ENCODE measurements at regions not wholly inside any gene's neighbourhood (a gene's known extent, or its start where the extent isn't known, plus 50 kb on each side); places are given as distances from the start of the nearest gene placed in this dataset.

GRCh38 chr11:29801561-29801960 is 215.3 kb downstream of the KCNA4 start:
- Histone ChIP-seq H3K27me3 (ENCODE audit: control insufficient read depth in 1 of 2, insufficient read depth in 2 of 2, low read length in 2 of 2) (no peaks in the 10 kb centered on the region), H3K4me3 (ENCODE audit: low read depth in 1 of 2, low read length in 2 of 2) (no peak overlapping the region), H3K27ac (ENCODE audit: low read depth in 2 of 2, low read length in 1 of 2) (no peak overlapping the region), H3K9me3 (ENCODE audit: control insufficient read depth in 2 of 2, insufficient read depth in 1 of 2, low read depth in 1 of 2, low read length in 1 of 2) (no peaks in the 10 kb centered on the region), H3K36me3 (ENCODE audit: control insufficient read depth in 2 of 2, insufficient read depth in 2 of 2, low read length in 1 of 2) (no peaks in the 10 kb centered on the region), H3K4me1 (ENCODE audit: control insufficient read depth in 2 of 2, insufficient read depth in 2 of 2, low read length in 1 of 2) (no peaks in the 10 kb centered on the region)
- 63 to 70% methylated on average over 1 of the region's 1 CpG for WGBS, 2 donors

DNA sequence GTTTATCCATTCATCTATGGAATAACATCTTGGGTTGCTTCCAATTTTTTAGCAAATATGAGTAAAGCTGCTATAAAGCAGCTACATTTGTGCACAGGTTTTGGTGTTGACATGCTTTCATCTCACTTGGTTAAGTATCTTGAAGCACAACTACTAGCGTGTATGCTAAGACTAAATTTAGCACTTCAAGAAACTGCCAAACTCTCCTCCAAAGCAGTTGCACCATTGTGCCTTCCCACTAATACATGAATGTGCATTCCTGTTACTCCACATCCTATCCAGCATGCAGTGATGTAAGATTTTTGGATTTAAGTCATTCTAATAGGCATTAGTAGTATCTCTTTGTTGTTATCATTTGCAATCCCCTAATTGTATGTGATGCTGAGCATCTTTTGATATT is 230.7 kb downstream of the KCNA4 start:
- no peaks in the 10 kb centered on the region for H3K27me3 ChIP-seq (ENCODE audit: control insufficient read depth in 1 of 2, insufficient read depth in 2 of 2, low read length in 2 of 2)
- H3K4me1 ChIP-seq (ENCODE audit: control insufficient read depth in 2 of 2, insufficient read depth in 2 of 2, low read length in 1 of 2), result no peaks in the 10 kb centered on the region
- no peaks in the 10 kb centered on the region for H3K36me3 ChIP-seq (ENCODE audit: control insufficient read depth in 2 of 2, insufficient read depth in 2 of 2, low read length in 1 of 2)
- H3K9me3 ChIP-seq (ENCODE audit: control insufficient read depth in 2 of 2, insufficient read depth in 1 of 2, low read depth in 1 of 2, low read length in 1 of 2), result no peaks in the 10 kb centered on the region
- no peak overlapping the region for H3K27ac ChIP-seq (ENCODE audit: low read depth in 2 of 2, low read length in 1 of 2)
- WGBS, 2 donors, result 83 to 93% methylated on average over 1 of the region's 1 CpG
- H3K4me3 ChIP-seq (ENCODE audit: low read depth in 1 of 2, low read length in 2 of 2), result no peak overlapping the region

DNA sequence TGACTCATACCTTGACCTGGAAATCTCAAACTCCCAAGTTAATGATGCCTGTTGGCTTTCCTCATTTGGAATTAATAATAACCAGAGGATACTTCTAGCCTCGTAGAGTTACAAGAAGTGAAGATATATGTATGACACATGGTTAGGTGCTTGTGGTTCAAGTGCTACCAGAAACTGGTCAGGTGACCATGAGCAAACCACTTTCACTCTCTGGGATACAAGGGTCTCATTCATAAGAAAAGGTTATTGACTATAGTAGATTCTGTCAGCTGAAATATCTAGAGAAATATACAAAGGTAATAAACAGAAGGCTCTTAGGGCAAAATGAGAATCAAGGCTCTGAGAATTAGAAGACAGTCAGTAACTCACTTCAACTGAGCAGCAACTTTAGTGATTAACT is 233.3 kb downstream of the KCNA4 start:
- H3K4me1 ChIP-seq (ENCODE audit: control insufficient read depth in 2 of 2, insufficient read depth in 2 of 2, low read length in 1 of 2), result no peaks in the 10 kb centered on the region
- H3K4me3 ChIP-seq (ENCODE audit: low read depth in 1 of 2, low read length in 2 of 2), result no peak overlapping the region
- H3K9me3 ChIP-seq (ENCODE audit: control insufficient read depth in 2 of 2, insufficient read depth in 1 of 2, low read depth in 1 of 2, low read length in 1 of 2), result no peaks in the 10 kb centered on the region
- no peaks in the 10 kb centered on the region for H3K27me3 ChIP-seq (ENCODE audit: control insufficient read depth in 1 of 2, insufficient read depth in 2 of 2, low read length in 2 of 2)
- no peaks in the 10 kb centered on the region for H3K36me3 ChIP-seq (ENCODE audit: control insufficient read depth in 2 of 2, insufficient read depth in 2 of 2, low read length in 1 of 2)
- WGBS, 2 donors, result 53 to 55% methylated on average over 1 of the region's 1 CpG
- H3K27ac ChIP-seq (ENCODE audit: low read depth in 2 of 2, low read length in 1 of 2), result no peak overlapping the region

DNA sequence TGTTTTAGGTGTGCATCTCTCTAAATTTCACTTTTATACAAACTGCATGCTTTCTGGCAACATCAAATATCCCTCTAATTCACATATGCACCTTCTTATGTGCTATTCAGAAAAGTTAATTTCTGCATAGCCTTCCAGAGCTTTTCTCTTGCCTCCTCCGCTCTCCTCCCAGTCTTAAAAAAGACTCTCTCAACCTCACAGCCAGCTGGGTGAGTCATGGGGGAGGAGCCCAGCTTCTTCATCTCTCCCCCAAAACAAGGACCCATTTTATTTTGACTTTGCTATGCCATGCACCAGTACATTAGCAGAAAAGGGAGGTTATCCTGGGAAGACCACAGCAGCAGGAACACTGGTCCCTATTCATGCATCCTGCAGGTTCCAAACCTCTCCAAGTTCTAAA is 234.4 kb downstream of the KCNA4 start:
- no peaks in the 10 kb centered on the region for H3K9me3 ChIP-seq (ENCODE audit: control insufficient read depth in 2 of 2, insufficient read depth in 1 of 2, low read depth in 1 of 2, low read length in 1 of 2)
- H3K27ac ChIP-seq (ENCODE audit: low read depth in 2 of 2, low read length in 1 of 2), result no peak overlapping the region
- H3K27me3 ChIP-seq (ENCODE audit: control insufficient read depth in 1 of 2, insufficient read depth in 2 of 2, low read length in 2 of 2), result no peaks in the 10 kb centered on the region
- no peak overlapping the region for H3K4me3 ChIP-seq (ENCODE audit: low read depth in 1 of 2, low read length in 2 of 2)
- no peaks in the 10 kb centered on the region for H3K36me3 ChIP-seq (ENCODE audit: control insufficient read depth in 2 of 2, insufficient read depth in 2 of 2, low read length in 1 of 2)
- WGBS, 2 donors, result 88 to 94% methylated on average over 1 of the region's 1 CpG
- no peaks in the 10 kb centered on the region for H3K4me1 ChIP-seq (ENCODE audit: control insufficient read depth in 2 of 2, insufficient read depth in 2 of 2, low read length in 1 of 2)

DNA sequence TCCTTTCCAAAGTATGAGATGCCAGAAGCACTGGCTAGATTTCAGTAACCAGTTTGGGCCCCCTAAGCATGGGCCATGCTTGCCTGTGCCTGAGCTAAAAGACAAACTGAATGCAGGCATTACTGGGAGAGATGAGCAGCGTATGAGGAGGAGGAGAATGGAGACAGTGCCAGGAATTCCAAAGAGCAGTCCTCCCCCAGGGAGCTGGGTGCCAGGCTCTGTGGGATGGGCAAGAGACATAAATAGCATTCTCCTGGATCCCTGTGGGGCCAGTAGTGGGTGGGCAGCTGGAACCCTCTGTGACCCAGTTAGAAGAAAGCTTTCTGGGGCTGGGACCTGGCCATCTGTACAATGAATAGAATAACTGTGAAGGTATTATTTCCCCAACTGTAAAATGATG is 235.6 kb downstream of the KCNA4 start:
- Histone ChIP-seq H3K4me1 (ENCODE audit: control insufficient read depth in 2 of 2, insufficient read depth in 2 of 2, low read length in 1 of 2) (no peaks in the 10 kb centered on the region), H3K36me3 (ENCODE audit: control insufficient read depth in 2 of 2, insufficient read depth in 2 of 2, low read length in 1 of 2) (no peaks in the 10 kb centered on the region), H3K4me3 (ENCODE audit: low read depth in 1 of 2, low read length in 2 of 2) (no peak overlapping the region), H3K27me3 (ENCODE audit: control insufficient read depth in 1 of 2, insufficient read depth in 2 of 2, low read length in 2 of 2) (no peaks in the 10 kb centered on the region), H3K27ac (ENCODE audit: low read depth in 2 of 2, low read length in 1 of 2) (no peak overlapping the region), H3K9me3 (ENCODE audit: control insufficient read depth in 2 of 2, insufficient read depth in 1 of 2, low read depth in 1 of 2, low read length in 1 of 2) (no peaks in the 10 kb centered on the region)
- 70 to 77% methylated on average over 1 of the region's 1 CpG for WGBS, 2 donors

GRCh38 chr11:29780756-29781155 is 236.1 kb downstream of the KCNA4 start:
- 66 to 78% methylated on average over 7 of the region's 7 CpGs for WGBS, 2 donors
- no peaks in the 10 kb centered on the region for H3K36me3 ChIP-seq (ENCODE audit: control insufficient read depth in 2 of 2, insufficient read depth in 2 of 2, low read length in 1 of 2)
- no peaks in the 10 kb centered on the region for H3K27me3 ChIP-seq (ENCODE audit: control insufficient read depth in 1 of 2, insufficient read depth in 2 of 2, low read length in 2 of 2)
- no peaks in the 10 kb centered on the region for H3K9me3 ChIP-seq (ENCODE audit: control insufficient read depth in 2 of 2, insufficient read depth in 1 of 2, low read depth in 1 of 2, low read length in 1 of 2)
- no peak overlapping the region for H3K4me3 ChIP-seq (ENCODE audit: low read depth in 1 of 2, low read length in 2 of 2)
- H3K4me1 ChIP-seq (ENCODE audit: control insufficient read depth in 2 of 2, insufficient read depth in 2 of 2, low read length in 1 of 2), result no peaks in the 10 kb centered on the region
- H3K27ac ChIP-seq (ENCODE audit: low read depth in 2 of 2, low read length in 1 of 2), result no peak overlapping the region

- no peaks in the 10 kb centered on the region for H3K27me3 ChIP-seq (ENCODE audit: control insufficient read depth in 1 of 2, insufficient read depth in 2 of 2, low read length in 2 of 2)
- 67 to 79% methylated on average over 4 of the region's 4 CpGs for WGBS, 2 donors
- no peaks in the 10 kb centered on the region for H3K36me3 ChIP-seq (ENCODE audit: control insufficient read depth in 2 of 2, insufficient read depth in 2 of 2, low read length in 1 of 2)
- H3K4me3 ChIP-seq (ENCODE audit: low read depth in 1 of 2, low read length in 2 of 2), result no peak overlapping the region
- H3K4me1 ChIP-seq (ENCODE audit: control insufficient read depth in 2 of 2, insufficient read depth in 2 of 2, low read length in 1 of 2), result no peaks in the 10 kb centered on the region
- no peaks in the 10 kb centered on the region for H3K9me3 ChIP-seq (ENCODE audit: control insufficient read depth in 2 of 2, insufficient read depth in 1 of 2, low read depth in 1 of 2, low read length in 1 of 2)
- no peak overlapping the region for H3K27ac ChIP-seq (ENCODE audit: low read depth in 2 of 2, low read length in 1 of 2)
Observed at GRCh38 chr11:29773656-29774264, 243.1 kb downstream of the KCNA4 start.

- no peaks in the 10 kb centered on the region for H3K27me3 ChIP-seq (ENCODE audit: control insufficient read depth in 1 of 2, insufficient read depth in 2 of 2, low read length in 2 of 2)
- H3K4me1 ChIP-seq (ENCODE audit: control insufficient read depth in 2 of 2, insufficient read depth in 2 of 2, low read length in 1 of 2), result no peaks in the 10 kb centered on the region
- H3K4me3 ChIP-seq (ENCODE audit: low read depth in 1 of 2, low read length in 2 of 2), result no peak overlapping the region
- no peak overlapping the region for H3K27ac ChIP-seq (ENCODE audit: low read depth in 2 of 2, low read length in 1 of 2)
- WGBS, 2 donors, result 75 to 77% methylated on average over 1 of the region's 1 CpG
- no peaks in the 10 kb centered on the region for H3K36me3 ChIP-seq (ENCODE audit: control insufficient read depth in 2 of 2, insufficient read depth in 2 of 2, low read length in 1 of 2)
- peaks cover 5 to 14% of the 10 kb centered on the region in 2 donors for H3K9me3 ChIP-seq (ENCODE audit: control insufficient read depth in 2 of 2, insufficient read depth in 1 of 2, low read depth in 1 of 2, low read length in 1 of 2)
Observed at GRCh38 chr11:29756871-29757270, 260.0 kb downstream of the KCNA4 start.

- 86 to 96% methylated on average over 4 of the region's 4 CpGs for WGBS, 2 donors
- Histone ChIP-seq H3K4me1 (ENCODE audit: control insufficient read depth in 2 of 2, insufficient read depth in 2 of 2, low read length in 1 of 2) (no peaks in the 10 kb centered on the region), H3K27me3 (ENCODE audit: control insufficient read depth in 1 of 2, insufficient read depth in 2 of 2, low read length in 2 of 2) (no peaks in the 10 kb centered on the region), H3K36me3 (ENCODE audit: control insufficient read depth in 2 of 2, insufficient read depth in 2 of 2, low read length in 1 of 2) (no peaks in the 10 kb centered on the region), H3K27ac (ENCODE audit: low read depth in 2 of 2, low read length in 1 of 2) (no peak overlapping the region), H3K4me3 (ENCODE audit: low read depth in 1 of 2, low read length in 2 of 2) (no peak overlapping the region), H3K9me3 (ENCODE audit: control insufficient read depth in 2 of 2, insufficient read depth in 1 of 2, low read depth in 1 of 2, low read length in 1 of 2) (peaks cover 5 to 14% of the 10 kb centered on the region in 2 donors)
Observed at GRCh38 chr11:29755474-29755873, 261.4 kb downstream of the KCNA4 start.

GRCh38 chr11:29751618-29752017 is 265.2 kb downstream of the KCNA4 start:
- H3K9me3 ChIP-seq (ENCODE audit: control insufficient read depth in 2 of 2, insufficient read depth in 1 of 2, low read depth in 1 of 2, low read length in 1 of 2), result peaks cover 2 to 11% of the 10 kb centered on the region in 2 donors
- no peak overlapping the region for H3K27ac ChIP-seq (ENCODE audit: low read depth in 2 of 2, low read length in 1 of 2)
- no peaks in the 10 kb centered on the region for H3K36me3 ChIP-seq (ENCODE audit: control insufficient read depth in 2 of 2, insufficient read depth in 2 of 2, low read length in 1 of 2)
- no peaks in the 10 kb centered on the region for H3K27me3 ChIP-seq (ENCODE audit: control insufficient read depth in 1 of 2, insufficient read depth in 2 of 2, low read length in 2 of 2)
- H3K4me3 ChIP-seq (ENCODE audit: low read depth in 1 of 2, low read length in 2 of 2), result no peak overlapping the region
- no peaks in the 10 kb centered on the region for H3K4me1 ChIP-seq (ENCODE audit: control insufficient read depth in 2 of 2, insufficient read depth in 2 of 2, low read length in 1 of 2)
- WGBS, 2 donors, result 72 to 82% methylated on average over 1 of the region's 1 CpG

All from esophagus (tissue), 2 donors.